Neuronal stem cell (in vitro differentiated cells): ENCODE measurements at regions not wholly inside any gene's neighbourhood (a gene's known extent, or its start where the extent isn't known, plus 50 kb on each side); places are given as distances from the start of the nearest gene placed in this dataset.

Experiments
- DNase-seq: peaks from one replicate; pipeline ENCODE4 v3.0.0-alpha.2; 2013; ENCODE audit warnings: low spot score
- H2AFZ ChIP-seq: one replicate; pipeline ENCODE4 v1.6.1; 2013; ENCODE audit warnings: mild to moderate bottlenecking, low read length, inconsistent platforms
- H2AK5ac ChIP-seq: 2 replicates; pipeline ENCODE4 v1.6.1; 2013; ENCODE audit warnings: low read depth, mild to moderate bottlenecking, inconsistent platforms, low read length, moderate library complexity, mixed read lengths
- H2BK120ac ChIP-seq: 2 replicates; pipeline ENCODE4 v1.6.1; 2013; ENCODE audit warnings: low read depth, mild to moderate bottlenecking, inconsistent platforms, low read length, moderate library complexity, mixed read lengths
- H2BK12ac ChIP-seq: one replicate; pipeline ENCODE4 v1.6.1; 2013; ENCODE audit warnings: low read length, inconsistent platforms
- H2BK15ac ChIP-seq: 2 replicates; pipeline ENCODE4 v1.6.1; 2013; ENCODE audit warnings: mild to moderate bottlenecking, low read length, inconsistent platforms, mixed read lengths
- H2BK5ac ChIP-seq: one replicate; pipeline ENCODE4 v1.6.1; 2013; ENCODE audit warnings: inconsistent platforms, mild to moderate bottlenecking, low read length, moderate library complexity
- H3K14ac ChIP-seq: one replicate; pipeline ENCODE4 v1.6.1; 2013; ENCODE audit warnings: low read length, inconsistent platforms
- H3K18ac ChIP-seq: 2 replicates; pipeline ENCODE4 v1.6.1; 2013; ENCODE audit warnings: low read length, inconsistent platforms
- H3K23ac ChIP-seq: 2 replicates; pipeline ENCODE4 v1.6.1; 2013; ENCODE audit warnings: low read depth, mild to moderate bottlenecking, mixed read lengths, low read length, inconsistent platforms; ENCODE audit not compliant: poor library complexity
- H3K27ac ChIP-seq: replicated peaks from 3 replicates; pipeline ENCODE4 v1.5.1; 2013; ENCODE audit warnings: low read length, inconsistent platforms
- H3K27me3 ChIP-seq, 3 experiments: 2 replicates each; pipeline ENCODE4 v1.6.1; 2013; ENCODE audit warnings: low read length in 3 of 3, mild to moderate bottlenecking in 2 of 3, inconsistent platforms in 1 of 3, low read depth in 1 of 3, mixed read lengths in 1 of 3, moderate library complexity in 1 of 3; ENCODE audit not compliant: control insufficient read depth in 3 of 3, insufficient read depth in 3 of 3
- H3K36me3 ChIP-seq, 2 donors: replicated peaks in 1 of 2; 2 replicates each; pipeline ENCODE4 v1.6.1; 2013; ENCODE audit warnings: low read length in 2 of 2; ENCODE audit not compliant: control insufficient read depth in 2 of 2, insufficient read depth in 2 of 2
- H3K4ac ChIP-seq: 2 replicates; pipeline ENCODE4 v1.6.1; 2013; ENCODE audit warnings: inconsistent platforms, mild to moderate bottlenecking, low read length, moderate library complexity
- H3K4me1 ChIP-seq, 2 donors: 1 replicate in 1 of 2; 2 replicates in 1 of 2; pipeline ENCODE4 v1.6.1; 2013; ENCODE audit warnings: low read length in 2 of 2, low read depth in 1 of 2; ENCODE audit not compliant: control insufficient read depth in 2 of 2, insufficient read depth in 1 of 2
- H3K4me2 ChIP-seq: one replicate; pipeline ENCODE4 v1.6.1; 2013; ENCODE audit warnings: mild to moderate bottlenecking, low read length, inconsistent platforms; ENCODE audit not compliant: insufficient read depth, poor library complexity, severe bottlenecking
- H3K4me3 ChIP-seq, 2 donors: 2 replicates each; pipeline ENCODE4 v1.5.1; 2013; ENCODE audit warnings: low read length in 2 of 2, mild to moderate bottlenecking in 2 of 2, inconsistent platforms in 1 of 2, moderate library complexity in 1 of 2
- H3K79me1 ChIP-seq: one replicate; pipeline ENCODE4 v1.6.1; 2013; ENCODE audit warnings: low read depth, mild to moderate bottlenecking, inconsistent platforms, low read length, moderate library complexity
- H3K9ac ChIP-seq: one replicate; pipeline ENCODE4 v1.6.1; 2013; ENCODE audit warnings: mild to moderate bottlenecking, low read depth, low read length, inconsistent platforms; ENCODE audit not compliant: poor library complexity
- H3K9me3 ChIP-seq, 2 donors: replicated peaks in 1 of 2; 2 replicates each; pipeline versions ENCODE3 to v1.6.1; 2013; ENCODE audit warnings: low read length in 2 of 2, mild to moderate bottlenecking in 2 of 2, inconsistent platforms in 1 of 2, low read depth in 1 of 2, mixed read lengths in 1 of 2, moderate library complexity in 1 of 2; ENCODE audit not compliant: control insufficient read depth in 2 of 2, insufficient read depth in 1 of 2
- H4K8ac ChIP-seq: one replicate; pipeline ENCODE4 v1.6.1; 2013; ENCODE audit warnings: low read depth, mild to moderate bottlenecking, inconsistent platforms, low read length, moderate library complexity
- H4K91ac ChIP-seq: one replicate; pipeline ENCODE4 v1.6.1; 2013; ENCODE audit warnings: low read length, low read depth, mild to moderate bottlenecking, inconsistent platforms; ENCODE audit not compliant: poor library complexity
- WGBS, 2 donors: extraction: QIAGEN DNeasy Blood & Tissue Kit; methylation state at CpG; one replicate each; pipeline ENCODE4 v1.1.7; 2013; ENCODE audit warnings: missing lambda C conversion rate in 2 of 2, mixed read lengths in 1 of 2; ENCODE audit not compliant: insufficient read length in 2 of 2, insufficient replicate concordance in 1 of 2; ENCODE audit errors: extremely low coverage in 2 of 2; 5-methylcytosine and 5-hydroxymethylcytosine counted together

- no peak for DNase-seq
- no peak overlapping the region for H4K91ac ChIP-seq
- no peak overlapping the region for H2BK12ac ChIP-seq
- peaks cover 0 to 6% of the 10 kb centered on the region in 2 donors for H3K4me1 ChIP-seq
- no peak overlapping the region for H3K9ac ChIP-seq
- H3K4ac ChIP-seq: no peak overlapping the region
- H3K36me3 ChIP-seq: no peaks in the 10 kb centered on the region
- H3K4me3 ChIP-seq: no peak overlapping the region
- no peak overlapping the region for H3K4me2 ChIP-seq
- H2BK5ac ChIP-seq: no peak overlapping the region
- no peak overlapping the region for H2BK15ac ChIP-seq
- H3K18ac ChIP-seq: no peak overlapping the region
- H4K8ac ChIP-seq: no peak overlapping the region
- H3K23ac ChIP-seq: no peak overlapping the region
- H2AK5ac ChIP-seq: no peak overlapping the region
- H3K79me1 ChIP-seq: no peaks in the 10 kb centered on the region
- no peak overlapping the region for H2AFZ ChIP-seq
- WGBS, 2 donors: no CpG with 5 or more reads among the region's 4 CpGs
- no peaks in the 10 kb centered on the region for H3K27me3 ChIP-seq
- H2BK120ac ChIP-seq: no peak overlapping the region
- no peaks in the 10 kb centered on the region for H3K9me3 ChIP-seq
- no peak overlapping the region for H3K14ac ChIP-seq
- H3K27ac ChIP-seq: no peak overlapping the region
Observed at GRCh38 chr3:137343283-137343682, 385.5 kb downstream of the IL20RB start.

GRCh38 chr3:137347132-137347531 lies 389.3 kb downstream of the IL20RB start:
- Histone ChIP-seq H2AK5ac (no peak overlapping the region), H3K27me3 (no peaks in the 10 kb centered on the region), H2BK5ac (no peak overlapping the region), H3K27ac (no peak overlapping the region), H4K8ac (no peak overlapping the region), H3K4ac (no peak overlapping the region), H3K18ac (no peak overlapping the region), H3K4me3 (no peak overlapping the region), H3K4me2 (no peak overlapping the region), H2BK120ac (no peak overlapping the region), H3K23ac (no peak overlapping the region), H3K14ac (no peak overlapping the region), H3K9me3 (no peaks in the 10 kb centered on the region), H2BK12ac (no peak overlapping the region), H3K4me1 (peaks cover 0 to 8% of the 10 kb centered on the region in 2 donors), H3K36me3 (no peaks in the 10 kb centered on the region), H4K91ac (no peak overlapping the region), H3K9ac (no peak overlapping the region), H2BK15ac (no peak overlapping the region), H2AFZ (no peak overlapping the region), H3K79me1 (no peaks in the 10 kb centered on the region)
- DNase-seq: no peak
- WGBS, 2 donors: no CpG with 5 or more reads among the region's 2 CpGs

- Histone ChIP-seq H2AFZ (no peak overlapping the region), H3K9ac (no peak overlapping the region), H3K4me3 (no peak overlapping the region), H3K27ac (peak overlapping the region; percentile 21), H3K4me1 (peaks cover 0 to 8% of the 10 kb centered on the region in 2 donors), H4K8ac (no peak overlapping the region), H3K9me3 (no peaks in the 10 kb centered on the region), H2BK12ac (no peak overlapping the region), H2BK15ac (no peak overlapping the region), H2AK5ac (no peak overlapping the region), H4K91ac (no peak overlapping the region), H3K18ac (no peak overlapping the region), H3K79me1 (no peaks in the 10 kb centered on the region), H3K4me2 (no peak overlapping the region), H2BK5ac (no peak overlapping the region), H3K4ac (no peak overlapping the region), H2BK120ac (no peak overlapping the region), H3K14ac (no peak overlapping the region), H3K27me3 (no peaks in the 10 kb centered on the region), H3K36me3 (no peaks in the 10 kb centered on the region), H3K23ac (no peak overlapping the region)
- peak; percentile 55 for DNase-seq
- WGBS, 2 donors: no CpG with 5 or more reads among the region's 1 CpG
Observed at GRCh38 chr3:137347817-137348368, 390.1 kb downstream of the IL20RB start.

DNA sequence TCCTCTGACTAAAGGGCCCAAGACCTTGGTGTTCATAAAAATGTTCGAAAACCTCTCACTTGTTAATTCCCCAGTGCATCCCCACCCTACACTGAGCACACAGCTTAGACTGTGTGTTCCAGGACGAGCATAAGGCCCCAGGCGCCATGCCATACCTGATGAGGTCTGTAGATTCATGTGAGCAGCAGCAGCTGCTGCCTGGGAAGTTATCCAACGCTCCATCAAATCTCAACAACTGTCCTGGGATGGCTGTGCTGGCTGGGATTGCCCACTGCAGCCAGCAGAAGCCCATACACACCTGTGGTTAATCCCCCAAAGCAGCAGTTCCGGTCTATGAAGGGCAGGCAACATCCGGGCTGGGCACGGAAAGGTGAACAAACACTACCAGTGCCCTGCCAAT lies 391.2 kb downstream of the IL20RB start:
- WGBS, 2 donors: no CpG with 5 or more reads among the region's 7 CpGs
- DNase-seq: no peak
- H2BK12ac ChIP-seq: no peak overlapping the region

More for the DNA sequence above, 391.2 kb downstream of the IL20RB start:
- peak overlapping the region; percentile 25 for H2AK5ac ChIP-seq
- peak overlapping the region; percentile 65 for H3K18ac ChIP-seq
- no peak overlapping the region for H2BK5ac ChIP-seq
- peak overlapping the region; percentile 24 for H2BK120ac ChIP-seq
- H3K36me3 ChIP-seq: no peaks in the 10 kb centered on the region
- H3K4ac ChIP-seq: no peak overlapping the region
- no peak overlapping the region for H4K8ac ChIP-seq
- H3K9me3 ChIP-seq: no peaks in the 10 kb centered on the region
- H3K23ac ChIP-seq: no peak overlapping the region
- peaks cover 0 to 8% of the 10 kb centered on the region in 2 donors for H3K4me1 ChIP-seq
- no peak overlapping the region for H3K4me2 ChIP-seq
- H4K91ac ChIP-seq: no peak overlapping the region
- H3K27me3 ChIP-seq: no peaks in the 10 kb centered on the region
- no peak overlapping the region for H3K4me3 ChIP-seq
- H2AFZ ChIP-seq: no peak overlapping the region
- no peak overlapping the region for H3K9ac ChIP-seq
- H2BK15ac ChIP-seq: no peak overlapping the region
- no peak overlapping the region for H3K27ac ChIP-seq
- H3K79me1 ChIP-seq: no peaks in the 10 kb centered on the region
- H3K14ac ChIP-seq: no peak overlapping the region
